Naive thymus-derived CD4-positive, alpha-beta T cell (primary cell): ENCODE measurements at regions not wholly inside any gene's neighbourhood (a gene's known extent, or its start where the extent isn't known, plus 50 kb on each side); places are given as distances from the start of the nearest gene placed in this dataset.

Experiments used
- ATAC-seq: fragments of 150-1000 bp; cut with Tn5 transposase; 2 replicates; pipeline ENCODE4 v1.10.0; 2021; ENCODE audit warnings: mild to moderate bottlenecking, moderate library complexity
- CTCF ChIA-PET: fragments of 350-600 bp; sonication (Branson Sonifier 250); formaldehyde crosslinking; loops from one replicate; lab custom pipeline; 2021; ENCODE audit warnings: antibody characterized with exemption; lab: Charles Lee
- POLR2A ChIA-PET: fragments of 350-600 bp; sonication (Branson Sonifier 250); formaldehyde crosslinking; loops from one replicate; lab custom pipeline; 2021; ENCODE audit warnings: antibody characterized with exemption, inconsistent platforms; lab: Charles Lee
- DNase-seq, 9 donors: peaks; one replicate each; pipeline versions ENCODE4 v3.0.0 to v3.0.0-alpha.2; 2020 to 2022; ENCODE audit warnings: mixed read lengths in 1 of 9
- H3K27ac ChIP-seq: one replicate; pipeline ENCODE4 v1.7.0; 2013; ENCODE audit warnings: mild to moderate bottlenecking, low read depth, low read length, moderate library complexity
- H3K27me3 ChIP-seq, 2 donors: one replicate each; pipeline ENCODE4 v1.7.0; 2013; ENCODE audit warnings: low read length in 2 of 2, mild to moderate bottlenecking in 2 of 2, moderate library complexity in 2 of 2; ENCODE audit not compliant: control insufficient read depth in 2 of 2, insufficient read depth in 2 of 2
- H3K36me3 ChIP-seq, 3 experiments: 1 replicate in 2 of 3; 2 replicates in 1 of 3; pipeline ENCODE4 v1.7.0; 2013; ENCODE audit warnings: low read length in 3 of 3, mild to moderate bottlenecking in 3 of 3, moderate library complexity in 1 of 3; ENCODE audit not compliant: insufficient read depth in 3 of 3, control insufficient read depth in 2 of 3
- H3K4me1 ChIP-seq, 2 donors: one replicate each; pipeline ENCODE4 v1.7.0; 2013; ENCODE audit warnings: low read length in 2 of 2, mild to moderate bottlenecking in 2 of 2, moderate library complexity in 1 of 2; ENCODE audit not compliant: control insufficient read depth in 2 of 2, insufficient read depth in 2 of 2
- H3K4me3 ChIP-seq: 2 replicates; pipeline ENCODE4 v1.7.0; 2013; ENCODE audit warnings: mild to moderate bottlenecking, low read length
- H3K9me3 ChIP-seq, 3 experiments: 1 replicate in 2 of 3; 2 replicates in 1 of 3; pipeline ENCODE4 v1.7.0; 2013; ENCODE audit warnings: low read length in 3 of 3; ENCODE audit not compliant: control insufficient read depth in 2 of 3
- H3K27ac Mint-ChIP-seq, 9 donors: one replicate each; pipeline ENCODE4 v1.8.0; 2020 to 2022; ENCODE audit warnings: mixed read lengths in 9 of 9, mild to moderate bottlenecking in 8 of 9, moderate library complexity in 5 of 9, inconsistent platforms in 2 of 9
- H3K27me3 Mint-ChIP-seq, 5 donors: one replicate each; pipeline ENCODE4 v1.8.0; 2021 to 2022; ENCODE audit warnings: mixed read lengths in 5 of 5, mild to moderate bottlenecking in 1 of 5
- H3K36me3 Mint-ChIP-seq, 5 donors: one replicate each; pipeline ENCODE4 v1.8.0; 2020 to 2022; ENCODE audit warnings: mixed read lengths in 5 of 5, mild to moderate bottlenecking in 3 of 5, inconsistent platforms in 1 of 5
- H3K4me1 Mint-ChIP-seq, 7 donors: one replicate each; pipeline ENCODE4 v1.8.0; 2020 to 2022; ENCODE audit warnings: mixed read lengths in 7 of 7, mild to moderate bottlenecking in 3 of 7, inconsistent platforms in 1 of 7
- H3K4me3 Mint-ChIP-seq, 10 donors: one replicate each; pipeline ENCODE4 v1.8.0; 2020 to 2022; ENCODE audit warnings: mild to moderate bottlenecking in 10 of 10, mixed read lengths in 10 of 10, moderate library complexity in 6 of 10, inconsistent platforms in 2 of 10
- H3K9me3 Mint-ChIP-seq, 11 donors: one replicate each; pipeline ENCODE4 v1.8.0; 2020 to 2022; ENCODE audit warnings: mixed read lengths in 11 of 11, mild to moderate bottlenecking in 4 of 11, inconsistent platforms in 1 of 11, moderate library complexity in 1 of 11
- intact Hi-C, 2 donors: fragments of 100-400 bp; cut with micrococcal nuclease; formaldehyde crosslinking; loops; one replicate each; pipeline ENCODE4 v1.15.1; 2023

- H3K36me3 ChIP-seq = no peaks in the 10 kb centered on the region
- H3K27me3 ChIP-seq = no peaks in the 10 kb centered on the region
- H3K27ac Mint-ChIP-seq = no peak overlapping the region
- H3K4me3 Mint-ChIP-seq = no peak overlapping the region
- no peak overlapping the region for H3K27ac ChIP-seq
- H3K4me3 ChIP-seq = no peak overlapping the region
- peaks cover 0 to 12% (median 9%) of the 10 kb centered on the region in 5 donors for H3K27me3 Mint-ChIP-seq
- no peaks in the 10 kb centered on the region for H3K9me3 ChIP-seq
- no peaks in the 10 kb centered on the region for H3K4me1 Mint-ChIP-seq
- peaks cover 0 to 9% (median 0%) of the 10 kb centered on the region in 11 donors for H3K9me3 Mint-ChIP-seq
- DNase-seq (no peak), ATAC-seq (no peak)
- POLR2A ChIA-PET = no interaction called here
- intact Hi-C loops = no loop called here
- no peaks in the 10 kb centered on the region for H3K36me3 Mint-ChIP-seq
- CTCF ChIA-PET = no interaction called here
- H3K4me1 ChIP-seq = no peaks in the 10 kb centered on the region
Measured at GRCh38 chr1:208880433-208881100, 636.4 kb upstream of the PLXNA2 start.

- intact Hi-C loops = no loop called here
- Histone ChIP-seq H3K4me3 (no peak overlapping the region), H3K9me3 (no peaks in the 10 kb centered on the region), H3K4me1 (no peaks in the 10 kb centered on the region), H3K36me3 (no peaks in the 10 kb centered on the region), H3K27me3 (no peaks in the 10 kb centered on the region), H3K27ac (no peak overlapping the region)
- CTCF ChIA-PET = no interaction called here
- POLR2A ChIA-PET = no interaction called here
- Mint-ChIP-seq H3K36me3 (no peaks in the 10 kb centered on the region), H3K4me3 (no peak overlapping the region), H3K4me1 (no peaks in the 10 kb centered on the region), H3K9me3 (peaks cover 0 to 9% (median 0%) of the 10 kb centered on the region in 11 donors), H3K27ac (no peak overlapping the region), H3K27me3 (peaks cover 0 to 14% (median 5%) of the 10 kb centered on the region in 5 donors)
- DNase-seq (no peak), ATAC-seq (no peak)
Measured at GRCh38 chr1:208885060-208885459, 640.9 kb upstream of the PLXNA2 start.

GRCh38 chr1:208885650-208886049, 641.5 kb upstream of the PLXNA2 start:
- no peak for DNase-seq
- Mint-ChIP-seq H3K4me1 (no peaks in the 10 kb centered on the region), H3K9me3 (peaks cover 0 to 5% (median 0%) of the 10 kb centered on the region in 11 donors), H3K27ac (no peak overlapping the region), H3K4me3 (no peak overlapping the region), H3K27me3 (peaks cover 0 to 10% (median 5%) of the 10 kb centered on the region in 5 donors), H3K36me3 (no peaks in the 10 kb centered on the region)
- Histone ChIP-seq H3K4me3 (no peak overlapping the region), H3K27me3 (no peaks in the 10 kb centered on the region), H3K9me3 (no peaks in the 10 kb centered on the region), H3K4me1 (no peaks in the 10 kb centered on the region), H3K36me3 (no peaks in the 10 kb centered on the region), H3K27ac (no peak overlapping the region)
- POLR2A ChIA-PET = no interaction called here
- CTCF ChIA-PET = no interaction called here
- intact Hi-C loops = no loop called here
- no peak for ATAC-seq

GRCh38 chr1:208888376-208888775, 644.2 kb upstream of the PLXNA2 start:
- intact Hi-C loops = no loop called here
- Histone ChIP-seq H3K4me1 (no peaks in the 10 kb centered on the region), H3K9me3 (no peaks in the 10 kb centered on the region), H3K36me3 (no peaks in the 10 kb centered on the region), H3K27ac (no peak overlapping the region), H3K4me3 (no peak overlapping the region), H3K27me3 (no peaks in the 10 kb centered on the region)
- ChIA-PET POLR2A (no interaction called here), CTCF (no interaction called here)
- DNase-seq (no peak), ATAC-seq (no peak)
- Mint-ChIP-seq H3K27ac (no peak overlapping the region), H3K27me3 (peaks cover 0 to 21% (median 10%) of the 10 kb centered on the region in 5 donors), H3K4me1 (no peaks in the 10 kb centered on the region), H3K4me3 (no peak overlapping the region), H3K9me3 (no peaks in the 10 kb centered on the region), H3K36me3 (no peaks in the 10 kb centered on the region)

- Mint-ChIP-seq H3K4me3 (no peak overlapping the region), H3K36me3 (no peaks in the 10 kb centered on the region), H3K27me3 (peaks cover 0 to 19% (median 10%) of the 10 kb centered on the region in 5 donors), H3K4me1 (no peaks in the 10 kb centered on the region), H3K27ac (no peak overlapping the region), H3K9me3 (peaks cover 0 to 16% (median 0%) of the 10 kb centered on the region in 11 donors)
- POLR2A ChIA-PET = no interaction called here
- no peak overlapping the region for H3K4me3 ChIP-seq
- CTCF ChIA-PET = no interaction called here
- no peaks in the 10 kb centered on the region for H3K36me3 ChIP-seq
- no peaks in the 10 kb centered on the region for H3K9me3 ChIP-seq
- intact Hi-C loops = no loop called here
- DNase-seq (no peak), ATAC-seq (no peak)
- no peaks in the 10 kb centered on the region for H3K27me3 ChIP-seq
- H3K4me1 ChIP-seq = no peaks in the 10 kb centered on the region
- no peak overlapping the region for H3K27ac ChIP-seq
Measured at GRCh38 chr1:208892147-208892546, 648.0 kb upstream of the PLXNA2 start.

- H3K27me3 Mint-ChIP-seq = peaks cover 0 to 19% (median 10%) of the 10 kb centered on the region in 5 donors
- no peak overlapping the region for H3K4me3 ChIP-seq
- no peak overlapping the region for H3K27ac Mint-ChIP-seq
- ChIA-PET POLR2A (no interaction called here), CTCF (no interaction called here)
- no peaks in the 10 kb centered on the region for H3K9me3 ChIP-seq
- H3K4me1 Mint-ChIP-seq = no peaks in the 10 kb centered on the region
- H3K27ac ChIP-seq = no peak overlapping the region
- H3K36me3 Mint-ChIP-seq = no peaks in the 10 kb centered on the region
- H3K4me3 Mint-ChIP-seq = no peak overlapping the region
- H3K36me3 ChIP-seq = no peaks in the 10 kb centered on the region
- intact Hi-C loops = no loop called here
- no peaks in the 10 kb centered on the region for H3K27me3 ChIP-seq
- H3K9me3 Mint-ChIP-seq = peaks cover 0 to 18% (median 0%) of the 10 kb centered on the region in 11 donors
- ATAC-seq (no peak), DNase-seq (no peak)
- H3K4me1 ChIP-seq = no peaks in the 10 kb centered on the region
Measured at GRCh38 chr1:208893251-208893650, 649.1 kb upstream of the PLXNA2 start.

GRCh38 chr1:208895181-208895580, 651.0 kb upstream of the PLXNA2 start:
- ATAC-seq = no peak
- CTCF ChIA-PET = no interaction called here
- POLR2A ChIA-PET = no interaction called here

More at GRCh38 chr1:208895181-208895580, 651.0 kb upstream of the PLXNA2 start:
- H3K27ac ChIP-seq = no peak overlapping the region
- H3K9me3 ChIP-seq = no peaks in the 10 kb centered on the region
- no peak overlapping the region for H3K27ac Mint-ChIP-seq
- intact Hi-C loops = no loop called here
- H3K4me3 Mint-ChIP-seq = no peak overlapping the region
- peaks cover 0 to 24% (median 2%) of the 10 kb centered on the region in 11 donors for H3K9me3 Mint-ChIP-seq
- H3K4me1 Mint-ChIP-seq = no peaks in the 10 kb centered on the region
- no peaks in the 10 kb centered on the region for H3K36me3 Mint-ChIP-seq
- H3K4me3 ChIP-seq = no peak overlapping the region
- no peaks in the 10 kb centered on the region for H3K4me1 ChIP-seq
- no peak for DNase-seq
- no peaks in the 10 kb centered on the region for H3K27me3 ChIP-seq
- no peaks in the 10 kb centered on the region for H3K36me3 ChIP-seq
- peaks cover 0 to 21% (median 14%) of the 10 kb centered on the region in 5 donors for H3K27me3 Mint-ChIP-seq
